ENCODE measurements at regions not wholly inside any gene's neighbourhood (a gene's known extent, or its start where the extent isn't known, plus 50 kb on each side); places are given as distances from the start of the nearest gene placed in this dataset.

DNA sequence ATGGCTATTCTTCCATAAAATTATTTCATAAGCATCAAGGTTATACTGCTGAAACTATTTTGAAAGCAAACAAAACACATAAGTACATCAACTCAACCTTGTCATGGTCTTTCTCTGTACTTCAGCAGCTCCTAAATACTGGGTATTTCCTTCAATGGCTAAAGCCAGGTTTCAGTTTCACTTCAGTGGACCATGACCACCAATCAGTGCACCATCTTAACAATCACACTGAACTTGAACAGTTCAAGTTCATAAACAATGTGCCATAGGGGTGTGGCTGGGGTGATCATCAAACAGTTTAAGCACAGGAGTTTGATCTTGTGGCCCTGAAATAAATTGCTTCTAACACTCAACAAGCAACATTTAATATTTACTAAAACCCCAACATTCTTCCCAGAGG lies 124.1 kb upstream of the FIGN start:
- no peak overlapping the region for H3K4me3 ChIP-seq (replicated peaks; ENCODE audit: low read depth, low read length)
- no peaks in the 10 kb centered on the region for H3K36me3 ChIP-seq (ENCODE audit: control insufficient read depth, insufficient read depth, low read length)
- TF ChIP-seq, protein P1, sequence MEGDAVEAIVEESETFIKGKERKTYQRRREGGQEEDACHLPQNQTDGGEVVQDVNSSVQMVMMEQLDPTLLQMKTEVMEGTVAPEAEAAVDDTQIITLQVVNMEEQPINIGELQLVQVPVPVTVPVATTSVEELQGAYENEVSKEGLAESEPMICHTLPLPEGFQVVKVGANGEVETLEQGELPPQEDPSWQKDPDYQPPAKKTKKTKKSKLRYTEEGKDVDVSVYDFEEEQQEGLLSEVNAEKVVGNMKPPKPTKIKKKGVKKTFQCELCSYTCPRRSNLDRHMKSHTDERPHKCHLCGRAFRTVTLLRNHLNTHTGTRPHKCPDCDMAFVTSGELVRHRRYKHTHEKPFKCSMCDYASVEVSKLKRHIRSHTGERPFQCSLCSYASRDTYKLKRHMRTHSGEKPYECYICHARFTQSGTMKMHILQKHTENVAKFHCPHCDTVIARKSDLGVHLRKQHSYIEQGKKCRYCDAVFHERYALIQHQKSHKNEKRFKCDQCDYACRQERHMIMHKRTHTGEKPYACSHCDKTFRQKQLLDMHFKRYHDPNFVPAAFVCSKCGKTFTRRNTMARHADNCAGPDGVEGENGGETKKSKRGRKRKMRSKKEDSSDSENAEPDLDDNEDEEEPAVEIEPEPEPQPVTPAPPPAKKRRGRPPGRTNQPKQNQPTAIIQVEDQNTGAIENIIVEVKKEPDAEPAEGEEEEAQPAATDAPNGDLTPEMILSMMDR (IDR thresholded peaks at IDR 0.05; ENCODE audit: insufficient read depth, low read length, poor library complexity, severe bottlenecking): no peak
- H3K27me3 ChIP-seq (replicated peaks; ENCODE audit: control insufficient read depth, insufficient read depth, low read length): no peaks in the 10 kb centered on the region
- DNase-seq (ENCODE audit: extremely low read depth, insufficient read length): no peak

GRCh38 chr2:163856941-163857340 lies 121.1 kb upstream of the FIGN start:
- DNase-seq (ENCODE audit: extremely low read depth, insufficient read length): no peak

DNA sequence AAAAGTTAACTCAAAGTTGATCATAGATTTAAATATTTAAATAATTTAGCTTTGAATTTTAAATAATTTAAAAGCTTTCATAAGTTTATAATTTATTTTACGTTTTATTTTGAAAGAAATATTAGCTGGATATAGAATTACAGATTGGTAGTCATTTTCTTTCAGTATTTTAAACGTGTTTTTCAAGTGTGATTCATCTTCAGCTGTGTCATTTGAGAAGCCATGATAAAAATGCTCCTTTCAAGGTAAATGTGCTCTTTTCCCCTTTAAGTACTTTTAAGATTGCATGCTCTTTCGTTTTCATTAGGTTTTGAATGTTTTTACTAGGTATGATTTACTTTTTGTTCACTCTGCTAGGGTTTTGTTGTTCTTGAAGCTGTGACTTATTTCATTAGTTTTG lies 116.8 kb upstream of the FIGN start:
- Histone ChIP-seq H3K4me3 (replicated peaks; ENCODE audit: low read depth, low read length) (no peak overlapping the region), H3K36me3 (ENCODE audit: control insufficient read depth, insufficient read depth, low read length) (no peaks in the 10 kb centered on the region), H3K27me3 (replicated peaks; ENCODE audit: control insufficient read depth, insufficient read depth, low read length) (no peaks in the 10 kb centered on the region)
- TF ChIP-seq, protein P1 (IDR thresholded peaks at IDR 0.05; ENCODE audit: insufficient read depth, low read length, poor library complexity, severe bottlenecking): no peak
- no peak for DNase-seq (ENCODE audit: extremely low read depth, insufficient read length)

More at GRCh38 chr2:163856941-163857340, 121.1 kb upstream of the FIGN start:
- Histone ChIP-seq H3K4me3 (replicated peaks; ENCODE audit: low read depth, low read length) (no peak overlapping the region), H3K36me3 (ENCODE audit: control insufficient read depth, insufficient read depth, low read length) (no peaks in the 10 kb centered on the region), H3K27me3 (replicated peaks; ENCODE audit: control insufficient read depth, insufficient read depth, low read length) (no peaks in the 10 kb centered on the region)
- TF ChIP-seq, protein P1 (IDR thresholded peaks at IDR 0.05; ENCODE audit: insufficient read depth, low read length, poor library complexity, severe bottlenecking): no peak

- TF ChIP-seq, protein P1 (IDR thresholded peaks at IDR 0.05; ENCODE audit: insufficient read depth, low read length, poor library complexity, severe bottlenecking): no peak
- DNase-seq (ENCODE audit: extremely low read depth, insufficient read length): no peak
These were observed 114.1 kb upstream of the FIGN start for GRCh38 chr2:163849756-163850435.

GRCh38 chr2:163838890-163839289 lies 103.1 kb upstream of the FIGN start:
- DNase-seq (ENCODE audit: extremely low read depth, insufficient read length): no peak
- TF ChIP-seq, protein P1 (IDR thresholded peaks at IDR 0.05; ENCODE audit: insufficient read depth, low read length, poor library complexity, severe bottlenecking): no peak

More at GRCh38 chr2:163849756-163850435, 114.1 kb upstream of the FIGN start:
- Histone ChIP-seq H3K36me3 (ENCODE audit: control insufficient read depth, insufficient read depth, low read length) (no peaks in the 10 kb centered on the region), H3K4me3 (replicated peaks; ENCODE audit: low read depth, low read length) (no peak overlapping the region), H3K27me3 (replicated peaks; ENCODE audit: control insufficient read depth, insufficient read depth, low read length) (no peaks in the 10 kb centered on the region)

More at GRCh38 chr2:163838890-163839289, 103.1 kb upstream of the FIGN start:
- H3K36me3 ChIP-seq (ENCODE audit: control insufficient read depth, insufficient read depth, low read length): no peaks in the 10 kb centered on the region
- no peaks in the 10 kb centered on the region for H3K27me3 ChIP-seq (replicated peaks; ENCODE audit: control insufficient read depth, insufficient read depth, low read length)
- H3K4me3 ChIP-seq (replicated peaks; ENCODE audit: low read depth, low read length): no peak overlapping the region

Data from GM06990 (cell line).